H1 (cell line): ENCODE measurements at regions not wholly inside any gene's neighbourhood (a gene's known extent, or its start where the extent isn't known, plus 50 kb on each side); places are given as distances from the start of the nearest gene placed in this dataset.

Experiments used
- TBP ChIP-seq: IDR thresholded peaks from 2 replicates; pipeline ENCODE4 v1.6.1; 2011; ENCODE audit warnings: low read depth, low read length, improper control_type of control experiment

GRCh38 chr4:123535037-123535748 lies 138.6 kb downstream of the SPRY1 start (continued):
- TF ChIP-seq TBP: no peak
